Middle frontal gyrus (tissue), 1 donor: ENCODE measurements at regions not wholly inside any gene's neighbourhood (a gene's known extent, or its start where the extent isn't known, plus 50 kb on each side); places are given as distances from the start of the nearest gene placed in this dataset.

Experiments used
- DNase-seq: peaks from one replicate; pipeline ENCODE4 v3.0.0-alpha.2; 2015; ENCODE audit warnings: low spot score; ENCODE audit errors: extremely low spot score

- DNase-seq: no peak
Observed at GRCh38 chr7:31398815-31399214, 58.3 kb upstream of the NEUROD6 start.

GRCh38 chr7:31407178-31407676 lies 66.7 kb upstream of the NEUROD6 start:
- DNase-seq: no peak

- DNase-seq: no peak
Observed at GRCh38 chr7:31408140-31408729, 67.7 kb upstream of the NEUROD6 start.

GRCh38 chr7:31410265-31410664 lies 69.7 kb upstream of the NEUROD6 start:
- no peak for DNase-seq

- DNase-seq: no peak
Observed at GRCh38 chr7:31411416-31411815, 70.9 kb upstream of the NEUROD6 start.

- DNase-seq: no peak
Observed at GRCh38 chr7:31413766-31414165, 73.2 kb upstream of the NEUROD6 start.

- no peak for DNase-seq
Observed at GRCh38 chr7:31416381-31416870, 75.9 kb upstream of the NEUROD6 start.

- no peak for DNase-seq
Observed at GRCh38 chr7:31418928-31419327, 78.4 kb upstream of the NEUROD6 start.

- peak; percentile 33 for DNase-seq
Observed at GRCh38 chr7:31419505-31420055, 79.1 kb upstream of the NEUROD6 start.

- DNase-seq: no peak
Observed at GRCh38 chr7:31420948-31421347, 80.4 kb upstream of the NEUROD6 start.

GRCh38 chr7:31421607-31422006 lies 81.1 kb upstream of the NEUROD6 start:
- no peak for DNase-seq

- DNase-seq: no peak
Observed at GRCh38 chr7:31423994-31424393, 83.5 kb upstream of the NEUROD6 start.

- no peak for DNase-seq
Observed at GRCh38 chr7:31432176-31432575, 81.7 kb upstream of the ITPRID1 start.

GRCh38 chr7:31432836-31433340 lies 81.0 kb upstream of the ITPRID1 start:
- no peak for DNase-seq

GRCh38 chr7:31437250-31437865 lies 76.5 kb upstream of the ITPRID1 start:
- no peak for DNase-seq

- no peak for DNase-seq
Observed at GRCh38 chr7:31439165-31439564, 74.7 kb upstream of the ITPRID1 start.

GRCh38 chr7:31440511-31440910 lies 73.4 kb upstream of the ITPRID1 start:
- DNase-seq: no peak

- DNase-seq: no peak
Observed at GRCh38 chr7:31442626-31443025, 71.3 kb upstream of the ITPRID1 start.

GRCh38 chr7:31443457-31443856 lies 70.4 kb upstream of the ITPRID1 start:
- DNase-seq: peak; percentile 19

GRCh38 chr7:31444196-31444595 lies 69.7 kb upstream of the ITPRID1 start:
- DNase-seq: no peak

GRCh38 chr7:31445686-31446355 lies 68.1 kb upstream of the ITPRID1 start:
- DNase-seq: no peak

- no peak for DNase-seq
Observed at GRCh38 chr7:31448649-31449048, 65.2 kb upstream of the ITPRID1 start.
